ENCODE measurements at regions not wholly inside any gene's neighbourhood (a gene's known extent, or its start where the extent isn't known, plus 50 kb on each side); places are given as distances from the start of the nearest gene placed in this dataset.

DNA sequence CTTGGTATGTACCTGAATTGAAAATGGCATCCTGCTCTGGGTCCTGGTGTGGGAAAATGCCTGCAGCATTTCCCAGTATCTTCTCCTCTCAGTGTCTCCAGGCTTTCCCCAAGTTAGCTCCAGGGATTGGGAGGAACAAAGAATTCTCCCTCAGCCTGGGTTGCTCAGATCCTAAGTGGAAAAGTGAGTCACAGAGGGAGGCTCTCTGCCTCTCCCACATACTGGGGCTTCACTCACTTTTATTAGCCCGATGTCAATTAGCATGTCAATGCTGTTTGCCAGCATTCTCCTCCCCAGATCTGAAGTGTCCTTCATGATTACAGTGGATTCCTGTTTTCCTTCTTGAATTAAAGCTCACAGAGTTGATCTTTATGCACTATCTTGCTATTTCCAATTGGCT lies 655.0 kb downstream of the EPHA3 start:
- Histone ChIP-seq H3K9ac (ENCODE audit: low read length) (no peak overlapping the region), H3F3A (ENCODE audit: insufficient read depth, low read length, poor library complexity, severe bottlenecking) (no peaks in the 10 kb centered on the region), H3K27me3 (ENCODE audit: insufficient read depth, low read depth, low read length) (no peaks in the 10 kb centered on the region), H4K20me1 (ENCODE audit: insufficient read depth) (no peaks in the 10 kb centered on the region), H3K4me2 (ENCODE audit: low read length) (no peak overlapping the region), H3K27ac (ENCODE audit: low read length) (no peak overlapping the region), H3K4me3 (ENCODE audit: low read length) (no peak overlapping the region), H3K9me3 (ENCODE audit: low read length) (no peaks in the 10 kb centered on the region), H2AFZ (ENCODE audit: low read depth, low read length) (no peak overlapping the region), H3K9me2 (ENCODE audit: insufficient read depth, low read length) (no peaks in the 10 kb centered on the region), H3K79me2 (replicated peaks; ENCODE audit: insufficient read depth, low read length) (no peaks in the 10 kb centered on the region), H3K36me3 (ENCODE audit: insufficient read depth, low read length) (no peaks in the 10 kb centered on the region)
- TF ChIP-seq RAD21 (conservative IDR thresholded peaks at IDR 0.05) (no peak), EZH2 (IDR thresholded peaks at IDR 0.05; ENCODE audit: borderline replicate concordance, insufficient read depth, low read length, poor library complexity, severe bottlenecking) (no peak), EP300 (conservative IDR thresholded peaks at IDR 0.05; ENCODE audit: poor library complexity, severe bottlenecking) (no peak), TAF1 (IDR thresholded peaks at IDR 0.05; ENCODE audit: low read depth) (no peak), MXI1 (conservative IDR thresholded peaks at IDR 0.05; ENCODE audit: poor library complexity, severe bottlenecking) (no peak), SMC3 (conservative IDR thresholded peaks at IDR 0.05; ENCODE audit: poor library complexity) (no peak), POLR2AphosphoS5 (IDR thresholded peaks at IDR 0.05) (no peak)
- TF ChIP-seq, protein P1, sequence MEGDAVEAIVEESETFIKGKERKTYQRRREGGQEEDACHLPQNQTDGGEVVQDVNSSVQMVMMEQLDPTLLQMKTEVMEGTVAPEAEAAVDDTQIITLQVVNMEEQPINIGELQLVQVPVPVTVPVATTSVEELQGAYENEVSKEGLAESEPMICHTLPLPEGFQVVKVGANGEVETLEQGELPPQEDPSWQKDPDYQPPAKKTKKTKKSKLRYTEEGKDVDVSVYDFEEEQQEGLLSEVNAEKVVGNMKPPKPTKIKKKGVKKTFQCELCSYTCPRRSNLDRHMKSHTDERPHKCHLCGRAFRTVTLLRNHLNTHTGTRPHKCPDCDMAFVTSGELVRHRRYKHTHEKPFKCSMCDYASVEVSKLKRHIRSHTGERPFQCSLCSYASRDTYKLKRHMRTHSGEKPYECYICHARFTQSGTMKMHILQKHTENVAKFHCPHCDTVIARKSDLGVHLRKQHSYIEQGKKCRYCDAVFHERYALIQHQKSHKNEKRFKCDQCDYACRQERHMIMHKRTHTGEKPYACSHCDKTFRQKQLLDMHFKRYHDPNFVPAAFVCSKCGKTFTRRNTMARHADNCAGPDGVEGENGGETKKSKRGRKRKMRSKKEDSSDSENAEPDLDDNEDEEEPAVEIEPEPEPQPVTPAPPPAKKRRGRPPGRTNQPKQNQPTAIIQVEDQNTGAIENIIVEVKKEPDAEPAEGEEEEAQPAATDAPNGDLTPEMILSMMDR (IDR thresholded peaks at IDR 0.05; ENCODE audit: poor library complexity, severe bottlenecking): no peak
- TF ChIP-seq, protein P2, sequence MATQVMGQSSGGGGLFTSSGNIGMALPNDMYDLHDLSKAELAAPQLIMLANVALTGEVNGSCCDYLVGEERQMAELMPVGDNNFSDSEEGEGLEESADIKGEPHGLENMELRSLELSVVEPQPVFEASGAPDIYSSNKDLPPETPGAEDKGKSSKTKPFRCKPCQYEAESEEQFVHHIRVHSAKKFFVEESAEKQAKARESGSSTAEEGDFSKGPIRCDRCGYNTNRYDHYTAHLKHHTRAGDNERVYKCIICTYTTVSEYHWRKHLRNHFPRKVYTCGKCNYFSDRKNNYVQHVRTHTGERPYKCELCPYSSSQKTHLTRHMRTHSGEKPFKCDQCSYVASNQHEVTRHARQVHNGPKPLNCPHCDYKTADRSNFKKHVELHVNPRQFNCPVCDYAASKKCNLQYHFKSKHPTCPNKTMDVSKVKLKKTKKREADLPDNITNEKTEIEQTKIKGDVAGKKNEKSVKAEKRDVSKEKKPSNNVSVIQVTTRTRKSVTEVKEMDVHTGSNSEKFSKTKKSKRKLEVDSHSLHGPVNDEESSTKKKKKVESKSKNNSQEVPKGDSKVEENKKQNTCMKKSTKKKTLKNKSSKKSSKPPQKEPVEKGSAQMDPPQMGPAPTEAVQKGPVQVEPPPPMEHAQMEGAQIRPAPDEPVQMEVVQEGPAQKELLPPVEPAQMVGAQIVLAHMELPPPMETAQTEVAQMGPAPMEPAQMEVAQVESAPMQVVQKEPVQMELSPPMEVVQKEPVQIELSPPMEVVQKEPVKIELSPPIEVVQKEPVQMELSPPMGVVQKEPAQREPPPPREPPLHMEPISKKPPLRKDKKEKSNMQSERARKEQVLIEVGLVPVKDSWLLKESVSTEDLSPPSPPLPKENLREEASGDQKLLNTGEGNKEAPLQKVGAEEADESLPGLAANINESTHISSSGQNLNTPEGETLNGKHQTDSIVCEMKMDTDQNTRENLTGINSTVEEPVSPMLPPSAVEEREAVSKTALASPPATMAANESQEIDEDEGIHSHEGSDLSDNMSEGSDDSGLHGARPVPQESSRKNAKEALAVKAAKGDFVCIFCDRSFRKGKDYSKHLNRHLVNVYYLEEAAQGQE (IDR thresholded peaks at IDR 0.05; ENCODE audit: borderline replicate concordance): no peak

DNA sequence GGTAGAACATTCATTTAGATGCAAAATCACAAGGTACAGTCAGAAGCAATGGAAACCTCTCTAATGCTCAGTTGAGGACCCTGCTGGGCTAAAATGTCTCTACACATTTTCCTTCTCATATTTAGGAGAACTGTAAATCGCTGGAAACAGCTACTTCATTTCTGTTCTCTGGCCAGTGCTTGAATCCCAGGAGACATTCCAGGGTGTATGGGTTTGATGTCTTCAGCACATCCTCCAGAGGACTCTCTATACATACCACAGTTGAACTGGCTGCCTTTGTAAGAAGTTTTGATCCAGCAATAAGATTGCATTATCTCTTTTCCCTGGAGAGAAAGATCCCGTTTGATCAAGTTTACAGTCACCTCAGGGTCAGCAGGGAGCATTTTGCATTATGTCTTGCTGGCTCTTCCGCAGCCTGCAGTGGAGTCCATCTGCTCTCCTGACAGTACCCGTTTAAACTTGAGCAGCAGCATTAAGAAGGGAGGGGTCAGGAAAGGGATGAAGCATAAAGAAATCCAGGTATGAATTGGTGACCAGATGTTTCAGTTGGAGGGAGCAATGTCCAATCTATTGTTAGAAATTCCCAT lies 676.0 kb downstream of the EPHA3 start:
- no peaks in the 10 kb centered on the region for H4K20me1 ChIP-seq (ENCODE audit: insufficient read depth)
- H3K9me3 ChIP-seq (ENCODE audit: low read length): no peaks in the 10 kb centered on the region
- H3K27ac ChIP-seq (ENCODE audit: low read length): no peak overlapping the region
- H2AFZ ChIP-seq (ENCODE audit: low read depth, low read length): no peak overlapping the region
- no peak overlapping the region for H3K4me3 ChIP-seq (ENCODE audit: low read length)
- no peaks in the 10 kb centered on the region for H3K9me2 ChIP-seq (ENCODE audit: insufficient read depth, low read length)
- H3K79me2 ChIP-seq (replicated peaks; ENCODE audit: insufficient read depth, low read length): no peaks in the 10 kb centered on the region
- TF ChIP-seq MXI1 (conservative IDR thresholded peaks at IDR 0.05; ENCODE audit: poor library complexity, severe bottlenecking): no peak
- TF ChIP-seq, protein P2 (IDR thresholded peaks at IDR 0.05; ENCODE audit: borderline replicate concordance): no peak
- TF ChIP-seq, protein P1 (IDR thresholded peaks at IDR 0.05; ENCODE audit: poor library complexity, severe bottlenecking): no peak
- no peak for TF ChIP-seq TAF1 (IDR thresholded peaks at IDR 0.05; ENCODE audit: low read depth)
- no peak for TF ChIP-seq EP300 (conservative IDR thresholded peaks at IDR 0.05; ENCODE audit: poor library complexity, severe bottlenecking)
- no peak for TF ChIP-seq SMC3 (conservative IDR thresholded peaks at IDR 0.05; ENCODE audit: poor library complexity)
- no peak for TF ChIP-seq POLR2AphosphoS5 (IDR thresholded peaks at IDR 0.05)
- TF ChIP-seq RAD21 (conservative IDR thresholded peaks at IDR 0.05): no peak
- TF ChIP-seq EZH2 (IDR thresholded peaks at IDR 0.05; ENCODE audit: borderline replicate concordance, insufficient read depth, low read length, poor library complexity, severe bottlenecking): no peak
- no peak overlapping the region for H3K4me2 ChIP-seq (ENCODE audit: low read length)
- no peaks in the 10 kb centered on the region for H3K27me3 ChIP-seq (ENCODE audit: insufficient read depth, low read depth, low read length)
- no peak overlapping the region for H3K9ac ChIP-seq (ENCODE audit: low read length)
- no peaks in the 10 kb centered on the region for H3F3A ChIP-seq (ENCODE audit: insufficient read depth, low read length, poor library complexity, severe bottlenecking)
- H3K36me3 ChIP-seq (ENCODE audit: insufficient read depth, low read length): no peaks in the 10 kb centered on the region
